NB4 (cell line): ENCODE measurements at regions not wholly inside any gene's neighbourhood (a gene's known extent, or its start where the extent isn't known, plus 50 kb on each side); places are given as distances from the start of the nearest gene placed in this dataset.
A peak's percentile ranks its signal among the peaks of the same experiment; 100 is the strongest.

Experiments used
- DNase-seq: peaks from one replicate; pipeline ENCODE4 v3.0.0; 2010; ENCODE audit warnings: low read depth
- H3K4me3 ChIP-seq: one replicate; pipeline ENCODE4 v1.5.1; 2011; ENCODE audit warnings: mild to moderate bottlenecking, low read depth, low read length, moderate library complexity
- CTCF ChIP-seq: IDR thresholded peaks from one replicate; pipeline ENCODE4 v1.5.1; 2012; ENCODE audit warnings: low read depth, low read length
- MAX ChIP-seq: IDR thresholded peaks from 2 replicates; pipeline ENCODE4 v1.6.1; 2011; ENCODE audit warnings: low read depth, low read length
- MYC ChIP-seq: IDR thresholded peaks from 2 replicates; pipeline ENCODE4 v1.6.1; 2011; ENCODE audit warnings: low read depth, low read length
- POLR2A ChIP-seq: IDR thresholded peaks from 2 replicates; pipeline ENCODE4 v1.6.1; 2011; ENCODE audit warnings: mild to moderate bottlenecking; ENCODE audit not compliant: insufficient read length; ENCODE audit errors: extremely low read depth

GRCh38 chr6:14844411-14844810 lies 401.5 kb upstream of the JARID2 start:
- H3K4me3 ChIP-seq = no peak overlapping the region
- no peak for DNase-seq
- no peak for TF ChIP-seq MAX
- TF ChIP-seq POLR2A = no peak
- TF ChIP-seq CTCF = no peak
- no peak for TF ChIP-seq MYC

GRCh38 chr6:14848019-14848418 lies 397.9 kb upstream of the JARID2 start:
- TF ChIP-seq CTCF (no peak), POLR2A (no peak), MYC (no peak), MAX (no peak)
- no peak overlapping the region for H3K4me3 ChIP-seq
- DNase-seq = no peak

GRCh38 chr6:14849185-14849584 lies 396.7 kb upstream of the JARID2 start:
- DNase-seq = no peak
- TF ChIP-seq MAX (no peak), MYC (no peak), POLR2A (no peak), CTCF (no peak)
- H3K4me3 ChIP-seq = no peak overlapping the region

- no peak for TF ChIP-seq POLR2A
- H3K4me3 ChIP-seq = no peak overlapping the region
- DNase-seq = no peak
These were observed 394.6 kb upstream of the JARID2 start for GRCh38 chr6:14851281-14851680.

GRCh38 chr6:14852375-14852774 lies 393.5 kb upstream of the JARID2 start:
- H3K4me3 ChIP-seq = no peak overlapping the region
- no peak for TF ChIP-seq CTCF
- TF ChIP-seq POLR2A = no peak
- TF ChIP-seq MYC = no peak
- no peak for TF ChIP-seq MAX
- no peak for DNase-seq

- no peak overlapping the region for H3K4me3 ChIP-seq
- no peak for TF ChIP-seq MAX
- TF ChIP-seq POLR2A = no peak
- no peak for TF ChIP-seq MYC
- TF ChIP-seq CTCF = no peak
- DNase-seq = peak; percentile 25
These were observed 389.7 kb upstream of the JARID2 start for GRCh38 chr6:14856177-14856576.
